ENCODE measurements at regions not wholly inside any gene's neighbourhood (a gene's known extent, or its start where the extent isn't known, plus 50 kb on each side); places are given as distances from the start of the nearest gene placed in this dataset.

GRCh38 chr6:150713487-150713886 is 113.8 kb downstream of the PLEKHG1 start:
- Mint-ChIP-seq H3K9me3 (no peaks in the 10 kb centered on the region), H3K36me3 (ENCODE audit: low read depth) (peaks cover 4% of the 10 kb centered on the region), H3K4me1 (ENCODE audit: low read depth) (no peaks in the 10 kb centered on the region), H3K27me3 (peaks cover under 1% of the 10 kb centered on the region), H3K27ac (no peak overlapping the region), H3K4me3 (no peak overlapping the region)

GRCh38 chr6:150713931-150714330 is 114.2 kb downstream of the PLEKHG1 start:
- Mint-ChIP-seq H3K4me1 (ENCODE audit: low read depth) (no peaks in the 10 kb centered on the region), H3K9me3 (no peaks in the 10 kb centered on the region), H3K36me3 (ENCODE audit: low read depth) (peaks cover 4% of the 10 kb centered on the region), H3K27me3 (peaks cover 4% of the 10 kb centered on the region), H3K27ac (no peak overlapping the region), H3K4me3 (no peak overlapping the region)

GRCh38 chr6:150715133-150715532 is 115.4 kb downstream of the PLEKHG1 start:
- H3K36me3 Mint-ChIP-seq (ENCODE audit: low read depth) = peaks cover 4% of the 10 kb centered on the region
- no peaks in the 10 kb centered on the region for H3K9me3 Mint-ChIP-seq
- H3K4me3 Mint-ChIP-seq = no peak overlapping the region
- peaks cover 4% of the 10 kb centered on the region for H3K27me3 Mint-ChIP-seq
- H3K27ac Mint-ChIP-seq = no peak overlapping the region
- H3K4me1 Mint-ChIP-seq (ENCODE audit: low read depth) = peaks cover 3% of the 10 kb centered on the region

- Mint-ChIP-seq H3K27ac (no peak overlapping the region), H3K27me3 (peaks cover 9% of the 10 kb centered on the region), H3K4me1 (ENCODE audit: low read depth) (peaks cover 15% of the 10 kb centered on the region)
These were observed 117.7 kb downstream of the PLEKHG1 start for GRCh38 chr6:150717419-150717818.

GRCh38 chr6:150719099-150719766 is 119.5 kb downstream of the PLEKHG1 start:
- no peak overlapping the region for H3K27ac Mint-ChIP-seq
- H3K4me1 Mint-ChIP-seq (ENCODE audit: low read depth) = peaks cover 25% of the 10 kb centered on the region
- H3K9me3 Mint-ChIP-seq = no peaks in the 10 kb centered on the region
- no peak overlapping the region for H3K4me3 Mint-ChIP-seq
- peaks cover 22% of the 10 kb centered on the region for H3K27me3 Mint-ChIP-seq
- peaks cover 4% of the 10 kb centered on the region for H3K36me3 Mint-ChIP-seq (ENCODE audit: low read depth)

More at GRCh38 chr6:150717419-150717818, 117.7 kb downstream of the PLEKHG1 start:
- Mint-ChIP-seq H3K9me3 (no peaks in the 10 kb centered on the region), H3K4me3 (no peak overlapping the region), H3K36me3 (ENCODE audit: low read depth) (peaks cover 4% of the 10 kb centered on the region)

GRCh38 chr6:150719831-150720230 is 120.1 kb downstream of the PLEKHG1 start:
- no peak overlapping the region for H3K27ac Mint-ChIP-seq
- H3K4me3 Mint-ChIP-seq = no peak overlapping the region
- peaks cover 22% of the 10 kb centered on the region for H3K27me3 Mint-ChIP-seq
- peaks cover 25% of the 10 kb centered on the region for H3K4me1 Mint-ChIP-seq (ENCODE audit: low read depth)
- no peaks in the 10 kb centered on the region for H3K9me3 Mint-ChIP-seq
- H3K36me3 Mint-ChIP-seq (ENCODE audit: low read depth) = peaks cover 4% of the 10 kb centered on the region

GRCh38 chr6:150720774-150721233 is 121.1 kb downstream of the PLEKHG1 start:
- peaks cover 22% of the 10 kb centered on the region for H3K27me3 Mint-ChIP-seq
- H3K27ac Mint-ChIP-seq = peak overlapping the region; percentile 36
- no peaks in the 10 kb centered on the region for H3K9me3 Mint-ChIP-seq
- peaks cover 4% of the 10 kb centered on the region for H3K36me3 Mint-ChIP-seq (ENCODE audit: low read depth)
- H3K4me3 Mint-ChIP-seq = peak overlapping the region; percentile 28
- peaks cover 25% of the 10 kb centered on the region for H3K4me1 Mint-ChIP-seq (ENCODE audit: low read depth)

GRCh38 chr6:150721418-150722266 is 122.0 kb downstream of the PLEKHG1 start:
- Mint-ChIP-seq H3K9me3 (no peaks in the 10 kb centered on the region), H3K36me3 (ENCODE audit: low read depth) (no peaks in the 10 kb centered on the region)

GRCh38 chr6:150722614-150723344 is 123.1 kb downstream of the PLEKHG1 start:
- Mint-ChIP-seq H3K9me3 (no peaks in the 10 kb centered on the region), H3K27ac (no peak overlapping the region), H3K4me1 (ENCODE audit: low read depth) (peaks cover 25% of the 10 kb centered on the region), H3K36me3 (ENCODE audit: low read depth) (no peaks in the 10 kb centered on the region), H3K4me3 (no peak overlapping the region), H3K27me3 (peaks cover 22% of the 10 kb centered on the region)

More at GRCh38 chr6:150721418-150722266, 122.0 kb downstream of the PLEKHG1 start:
- Mint-ChIP-seq H3K27ac (no peak overlapping the region), H3K4me1 (ENCODE audit: low read depth) (peaks cover 25% of the 10 kb centered on the region), H3K4me3 (no peak overlapping the region), H3K27me3 (peaks cover 22% of the 10 kb centered on the region)

GRCh38 chr6:150723345-150723658 is 123.6 kb downstream of the PLEKHG1 start:
- Mint-ChIP-seq H3K9me3 (no peaks in the 10 kb centered on the region), H3K27me3 (peaks cover 22% of the 10 kb centered on the region), H3K4me1 (ENCODE audit: low read depth) (peaks cover 25% of the 10 kb centered on the region), H3K27ac (no peak overlapping the region), H3K36me3 (ENCODE audit: low read depth) (no peaks in the 10 kb centered on the region), H3K4me3 (no peak overlapping the region)

- no peak overlapping the region for H3K4me3 Mint-ChIP-seq
- no peaks in the 10 kb centered on the region for H3K36me3 Mint-ChIP-seq (ENCODE audit: low read depth)
- H3K9me3 Mint-ChIP-seq = no peaks in the 10 kb centered on the region
- H3K27ac Mint-ChIP-seq = peak overlapping the region; percentile 38
- peaks cover 25% of the 10 kb centered on the region for H3K4me1 Mint-ChIP-seq (ENCODE audit: low read depth)
- peaks cover 19% of the 10 kb centered on the region for H3K27me3 Mint-ChIP-seq
These were observed 124.2 kb downstream of the PLEKHG1 start for GRCh38 chr6:150723857-150724256.

- H3K27me3 Mint-ChIP-seq = peaks cover 14% of the 10 kb centered on the region
These were observed 126.1 kb downstream of the PLEKHG1 start for GRCh38 chr6:150725795-150726194.

GRCh38 chr6:150729188-150729748 is 129.6 kb downstream of the PLEKHG1 start:
- H3K27me3 Mint-ChIP-seq = no peaks in the 10 kb centered on the region
- no peaks in the 10 kb centered on the region for H3K9me3 Mint-ChIP-seq
- H3K4me1 Mint-ChIP-seq (ENCODE audit: low read depth) = peaks cover 6% of the 10 kb centered on the region
- no peak overlapping the region for H3K27ac Mint-ChIP-seq
- no peak overlapping the region for H3K4me3 Mint-ChIP-seq
- H3K36me3 Mint-ChIP-seq (ENCODE audit: low read depth) = no peaks in the 10 kb centered on the region

More at GRCh38 chr6:150725795-150726194, 126.1 kb downstream of the PLEKHG1 start:
- H3K4me3 Mint-ChIP-seq = no peak overlapping the region
- no peaks in the 10 kb centered on the region for H3K9me3 Mint-ChIP-seq
- H3K36me3 Mint-ChIP-seq (ENCODE audit: low read depth) = no peaks in the 10 kb centered on the region
- peaks cover 16% of the 10 kb centered on the region for H3K4me1 Mint-ChIP-seq (ENCODE audit: low read depth)
- H3K27ac Mint-ChIP-seq = no peak overlapping the region

GRCh38 chr6:150730801-150731457 is 131.2 kb downstream of the PLEKHG1 start:
- H3K4me1 Mint-ChIP-seq (ENCODE audit: low read depth) = peaks cover 6% of the 10 kb centered on the region
- no peak overlapping the region for H3K4me3 Mint-ChIP-seq
- no peaks in the 10 kb centered on the region for H3K36me3 Mint-ChIP-seq (ENCODE audit: low read depth)
- H3K9me3 Mint-ChIP-seq = no peaks in the 10 kb centered on the region
- H3K27me3 Mint-ChIP-seq = no peaks in the 10 kb centered on the region
- H3K27ac Mint-ChIP-seq = no peak overlapping the region
